ENCODE measurements at regions not wholly inside any gene's neighbourhood (a gene's known extent, or its start where the extent isn't known, plus 50 kb on each side); places are given as distances from the start of the nearest gene placed in this dataset.

GRCh38 chr2:235262750-235263149 is 231.1 kb upstream of the AGAP1 start:
- intact Hi-C loops (cut with micrococcal nuclease; ENCODE audit: unreplicated experiment): no loop called here
- in situ Hi-C loops (cut with HindIII; ENCODE audit: low pct_unique_long_range_greater_than_20kb, low sequenced_read_pairs): no loop called here
- TF ChIP-seq REST (IDR thresholded peaks at IDR 0.05; ENCODE audit: insufficient read depth in 1 of 2, low read depth in 2 of 2, low read length in 1 of 2) (no peak), CTCF (IDR thresholded peaks at IDR 0.05) (no peak), SIN3A (IDR thresholded peaks at IDR 0.05; ENCODE audit: borderline replicate concordance, insufficient read depth, low read depth, low read length) (no peak), POLR2AphosphoS5 (IDR thresholded peaks at IDR 0.05; ENCODE audit: low read depth, low read length) (no peak), TCF7L2 (IDR thresholded peaks at IDR 0.05; ENCODE audit: low read depth, low read length) (no peak)
- peaks cover 9% of the 10 kb centered on the region for H3K4me1 ChIP-seq (ENCODE audit: control insufficient read depth, insufficient read depth, low read length)
- ChIA-PET POLR2A (interaction anchor here (0.7 kb wide), 1 partner anchor 144 kb away, joined by 9 read pairs; no protein-coding TSS in a partner anchor), CTCF (interaction anchor here (0.7 to 0.8 kb wide), 2 partner anchors 11 to 127 kb away, joined by 3 read pairs; no protein-coding TSS in a partner anchor)
- no peaks in the 10 kb centered on the region for H3K27me3 ChIP-seq (ENCODE audit: control insufficient read depth, insufficient read depth, low read length)
- ATAC-seq (no peak), DNase-seq (ENCODE audit: low read depth, low spot score) (no peak)
- BruUV-seq (replicated peaks): no TSS peak
- H3K36me3 ChIP-seq (ENCODE audit: control insufficient read depth, insufficient read depth, low read length): no peaks in the 10 kb centered on the region
- H3K9me3 ChIP-seq (ENCODE audit: control insufficient read depth, insufficient read depth, low read depth, low read length): no peaks in the 10 kb centered on the region
- H3K27ac ChIP-seq (ENCODE audit: low read length): no peak overlapping the region
- H3K4me3 ChIP-seq (ENCODE audit: low read depth in 2 of 2, low read length in 2 of 2): no peak overlapping the region

- ATAC-seq: peak; percentile 93
- Histone ChIP-seq H3K4me1 (ENCODE audit: control insufficient read depth, insufficient read depth, low read length) (peaks cover 9% of the 10 kb centered on the region), H3K4me3 (ENCODE audit: low read depth in 2 of 2, low read length in 2 of 2) (peak overlapping the region; percentile 21 to 51), H3K9me3 (ENCODE audit: control insufficient read depth, insufficient read depth, low read depth, low read length) (no peaks in the 10 kb centered on the region), H3K27ac (ENCODE audit: low read length) (peak overlapping the region; percentile 34; the same call in 1 of the 2 replicates), H3K36me3 (ENCODE audit: control insufficient read depth, insufficient read depth, low read length) (no peaks in the 10 kb centered on the region), H3K27me3 (ENCODE audit: control insufficient read depth, insufficient read depth, low read length) (no peaks in the 10 kb centered on the region)
- intact Hi-C loops (cut with micrococcal nuclease; ENCODE audit: unreplicated experiment) (no loop called here), in situ Hi-C loops (cut with HindIII; ENCODE audit: low pct_unique_long_range_greater_than_20kb, low sequenced_read_pairs) (no loop called here)
- TF ChIP-seq POLR2AphosphoS5 (IDR thresholded peaks at IDR 0.05; ENCODE audit: low read depth, low read length): no peak
- TF ChIP-seq TCF7L2 (IDR thresholded peaks at IDR 0.05; ENCODE audit: low read depth, low read length): no peak
- TF ChIP-seq CTCF (IDR thresholded peaks at IDR 0.05): no peak
- TF ChIP-seq SIN3A (IDR thresholded peaks at IDR 0.05; ENCODE audit: borderline replicate concordance, insufficient read depth, low read depth, low read length): no peak
- no peak for TF ChIP-seq REST (IDR thresholded peaks at IDR 0.05; ENCODE audit: insufficient read depth in 1 of 2, low read depth in 2 of 2, low read length in 1 of 2)
- peak; percentile 52 for DNase-seq (ENCODE audit: low read depth, low spot score)
- ChIA-PET CTCF (interaction anchor here (0.7 to 0.8 kb wide), 2 partner anchors 12 to 127 kb away, joined by 3 read pairs; no protein-coding TSS in a partner anchor), POLR2A (interaction anchor here (0.7 kb wide), 1 partner anchor 144 kb away, joined by 9 read pairs; no protein-coding TSS in a partner anchor)
- no TSS peak for BruUV-seq (replicated peaks)
These were observed 230.4 kb upstream of the AGAP1 start for GRCh38 chr2:235263205-235264120.
